MM.1S (cell line): ENCODE measurements at regions not wholly inside any gene's neighbourhood (a gene's known extent, or its start where the extent isn't known, plus 50 kb on each side); places are given as distances from the start of the nearest gene placed in this dataset.

ENCODE experiments used
- DNase-seq: peaks from one replicate; pipeline ENCODE4 v3.0.0-alpha.2; 2015
- H2AFZ ChIP-seq: fragments of 300-600 bp; sonication (generic); 2 replicates; pipeline ENCODE4 v1.6.0; 2016; ENCODE audit warnings: antibody characterized with exemption, low read length
- H3F3A ChIP-seq: fragments of 300-600 bp; sonication (generic); 2 replicates; pipeline ENCODE4 v1.6.1; 2016; ENCODE audit warnings: mild to moderate bottlenecking, antibody characterized with exemption, low read length, moderate library complexity, mixed read lengths; ENCODE audit not compliant: insufficient read depth
- H3K27ac ChIP-seq: fragments of 300-600 bp; sonication (generic); 2 replicates; pipeline ENCODE4 v1.5.1; 2016; ENCODE audit warnings: mild to moderate bottlenecking, low read length
- H3K27me3 ChIP-seq: fragments of 300-600 bp; sonication (generic); replicated peaks from 2 replicates; pipeline ENCODE4 v1.6.0; 2016; ENCODE audit warnings: low read length; ENCODE audit not compliant: insufficient read depth
- H3K36me3 ChIP-seq: fragments of 300-600 bp; sonication (generic); replicated peaks from 2 replicates; pipeline ENCODE4 v1.6.1; 2016; ENCODE audit warnings: mild to moderate bottlenecking, low read length, mixed read lengths; ENCODE audit not compliant: insufficient read depth
- H3K4me1 ChIP-seq: fragments of 300-600 bp; sonication (generic); 2 replicates; pipeline ENCODE4 v1.6.1; 2016; ENCODE audit warnings: low read length, mixed read lengths
- H3K4me2 ChIP-seq: fragments of 300-600 bp; sonication (generic); 2 replicates; pipeline ENCODE4 v1.6.0; 2016; ENCODE audit warnings: low read depth, low read length
- H3K4me3 ChIP-seq: fragments of 300-600 bp; sonication (generic); 2 replicates; pipeline ENCODE4 v1.5.1; 2016; ENCODE audit warnings: low read length, mixed read lengths
- H3K79me2 ChIP-seq: fragments of 300-600 bp; sonication (generic); 2 replicates; pipeline ENCODE4 v1.6.1; 2016; ENCODE audit warnings: mixed run types, low read length, mixed read lengths
- H3K9ac ChIP-seq: fragments of 300-600 bp; sonication (generic); 2 replicates; pipeline ENCODE4 v1.6.1; 2016; ENCODE audit warnings: low read length, mixed read lengths
- H3K9me2 ChIP-seq: fragments of 300-600 bp; sonication (generic); replicated peaks from 2 replicates; pipeline ENCODE4 v1.6.1; 2016; ENCODE audit warnings: mild to moderate bottlenecking, low read length, mixed read lengths; ENCODE audit not compliant: insufficient read depth
- H3K9me3 ChIP-seq: fragments of 300-600 bp; sonication (generic); replicated peaks from 2 replicates; pipeline ENCODE4 v1.6.1; 2016; ENCODE audit warnings: mild to moderate bottlenecking, low read length, mixed read lengths; ENCODE audit not compliant: insufficient read depth
- H4K20me1 ChIP-seq: fragments of 300-600 bp; sonication (generic); 2 replicates; pipeline ENCODE4 v1.6.1; 2016; ENCODE audit warnings: mild to moderate bottlenecking, low read length, moderate library complexity, mixed read lengths; ENCODE audit not compliant: insufficient read depth
- EZH2 ChIP-seq: fragments of 300-600 bp; sonication (generic); optimal IDR thresholded peaks from 2 replicates; pipeline ENCODE3; 2017; ENCODE audit warnings: low read depth, mild to moderate bottlenecking, antibody characterized with exemption, low read length, mixed read lengths
- EZH2phosphoT487 ChIP-seq: fragments of 300-600 bp; sonication (generic); IDR thresholded peaks from 2 replicates; pipeline ENCODE4 v1.6.1; 2018; ENCODE audit warnings: antibody characterized with exemption, low read length
- TF ChIP-seq, protein P1 (sequence below): fragments of 300-600 bp; sonication (generic); IDR thresholded peaks from 2 replicates; pipeline ENCODE4 v1.5.1; 2016; ENCODE audit warnings: antibody characterized with exemption, low read length, mixed read lengths

DNA sequence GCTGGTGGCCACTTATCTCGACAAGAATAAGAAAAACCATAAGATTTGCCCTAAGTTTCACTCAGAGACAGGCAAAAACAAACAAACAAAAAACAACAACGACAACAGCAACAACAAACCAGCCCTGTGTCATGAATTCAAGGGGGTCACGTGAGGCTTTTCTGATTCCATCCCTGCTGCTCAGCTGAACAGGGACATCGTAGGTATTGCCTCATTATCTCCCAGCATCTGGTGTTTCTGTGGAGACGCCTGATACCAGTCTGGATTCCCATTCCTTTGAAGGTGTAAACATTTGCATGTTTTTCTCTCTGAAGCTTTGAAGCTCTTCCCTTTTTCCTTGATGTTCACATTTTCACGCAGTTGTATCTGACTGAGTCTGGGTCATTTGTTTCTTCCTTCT, 117.4 kb downstream of the KCNF1 start:
- no peaks in the 10 kb centered on the region for H4K20me1 ChIP-seq
- H3K4me2 ChIP-seq = no peak overlapping the region
- H3K9ac ChIP-seq = no peak overlapping the region
- no peak overlapping the region for H3K4me3 ChIP-seq
- H3K4me1 ChIP-seq = no peaks in the 10 kb centered on the region
- no peak for DNase-seq
- H3K27ac ChIP-seq = no peak overlapping the region
- H3K9me2 ChIP-seq = no peaks in the 10 kb centered on the region
- no peaks in the 10 kb centered on the region for H3K9me3 ChIP-seq
- no peaks in the 10 kb centered on the region for H3K79me2 ChIP-seq
- no peaks in the 10 kb centered on the region for H3K36me3 ChIP-seq
- H2AFZ ChIP-seq = no peak overlapping the region
- no peaks in the 10 kb centered on the region for H3F3A ChIP-seq
- TF ChIP-seq, protein P1, sequence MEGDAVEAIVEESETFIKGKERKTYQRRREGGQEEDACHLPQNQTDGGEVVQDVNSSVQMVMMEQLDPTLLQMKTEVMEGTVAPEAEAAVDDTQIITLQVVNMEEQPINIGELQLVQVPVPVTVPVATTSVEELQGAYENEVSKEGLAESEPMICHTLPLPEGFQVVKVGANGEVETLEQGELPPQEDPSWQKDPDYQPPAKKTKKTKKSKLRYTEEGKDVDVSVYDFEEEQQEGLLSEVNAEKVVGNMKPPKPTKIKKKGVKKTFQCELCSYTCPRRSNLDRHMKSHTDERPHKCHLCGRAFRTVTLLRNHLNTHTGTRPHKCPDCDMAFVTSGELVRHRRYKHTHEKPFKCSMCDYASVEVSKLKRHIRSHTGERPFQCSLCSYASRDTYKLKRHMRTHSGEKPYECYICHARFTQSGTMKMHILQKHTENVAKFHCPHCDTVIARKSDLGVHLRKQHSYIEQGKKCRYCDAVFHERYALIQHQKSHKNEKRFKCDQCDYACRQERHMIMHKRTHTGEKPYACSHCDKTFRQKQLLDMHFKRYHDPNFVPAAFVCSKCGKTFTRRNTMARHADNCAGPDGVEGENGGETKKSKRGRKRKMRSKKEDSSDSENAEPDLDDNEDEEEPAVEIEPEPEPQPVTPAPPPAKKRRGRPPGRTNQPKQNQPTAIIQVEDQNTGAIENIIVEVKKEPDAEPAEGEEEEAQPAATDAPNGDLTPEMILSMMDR = no peak
- TF ChIP-seq EZH2phosphoT487 (no peak), EZH2 (no peak)
- no peaks in the 10 kb centered on the region for H3K27me3 ChIP-seq

DNA sequence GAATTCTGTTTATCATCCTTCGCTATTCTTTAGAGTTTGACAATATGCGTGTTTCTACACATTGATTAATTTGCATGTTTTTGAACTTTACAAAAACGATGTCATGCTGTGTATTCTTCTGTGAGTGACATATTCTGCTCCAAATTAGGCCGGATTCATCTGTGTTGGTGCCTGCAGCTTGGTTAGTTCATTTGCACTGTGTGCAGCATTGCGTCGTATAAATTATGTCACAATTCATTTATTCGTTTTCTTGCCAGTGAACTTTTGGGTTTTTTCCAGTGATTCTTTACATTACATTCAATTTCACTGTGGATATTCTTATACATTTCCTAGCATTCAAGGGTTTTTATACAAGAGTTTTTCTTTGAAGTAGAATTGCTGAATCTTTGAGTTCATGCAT, 118.3 kb downstream of the KCNF1 start:
- Histone ChIP-seq H3K79me2 (no peaks in the 10 kb centered on the region), H2AFZ (no peak overlapping the region), H4K20me1 (no peaks in the 10 kb centered on the region), H3K9me2 (no peaks in the 10 kb centered on the region), H3K4me3 (no peak overlapping the region), H3F3A (no peaks in the 10 kb centered on the region), H3K4me2 (no peak overlapping the region), H3K27me3 (no peaks in the 10 kb centered on the region), H3K27ac (no peak overlapping the region), H3K36me3 (no peaks in the 10 kb centered on the region), H3K9ac (no peak overlapping the region), H3K9me3 (no peaks in the 10 kb centered on the region), H3K4me1 (no peaks in the 10 kb centered on the region)
- DNase-seq = no peak
- TF ChIP-seq EZH2phosphoT487 (no peak), EZH2 (no peak)
- TF ChIP-seq, protein P1 = no peak

DNA sequence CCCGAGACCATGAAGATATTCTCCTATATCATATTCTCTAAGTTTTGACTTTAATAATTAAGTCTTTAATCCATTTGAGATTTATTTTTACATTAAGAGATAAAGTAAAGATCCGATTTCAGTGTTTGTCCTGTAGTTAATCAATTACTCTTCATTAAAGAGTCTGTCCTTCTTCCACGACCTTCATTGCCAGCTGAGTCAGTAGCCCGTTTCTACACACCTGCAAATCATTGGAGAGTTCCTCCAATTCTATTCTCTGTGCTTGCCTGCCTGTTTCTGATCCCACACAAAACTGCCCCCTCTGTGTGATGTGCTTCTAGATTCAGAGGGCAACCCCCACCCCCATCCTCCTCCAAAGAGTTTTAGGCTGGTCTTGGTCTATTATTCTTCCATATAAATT, 119.2 kb downstream of the KCNF1 start:
- no peaks in the 10 kb centered on the region for H3K27me3 ChIP-seq
- H3K36me3 ChIP-seq = no peaks in the 10 kb centered on the region
- H4K20me1 ChIP-seq = no peaks in the 10 kb centered on the region
- H3K4me2 ChIP-seq = no peak overlapping the region
- H3K4me3 ChIP-seq = no peak overlapping the region
- no peaks in the 10 kb centered on the region for H3F3A ChIP-seq
- H3K9ac ChIP-seq = no peak overlapping the region
- DNase-seq = no peak
- H3K79me2 ChIP-seq = no peaks in the 10 kb centered on the region
- H2AFZ ChIP-seq = no peak overlapping the region
- no peaks in the 10 kb centered on the region for H3K9me3 ChIP-seq
- no peak overlapping the region for H3K27ac ChIP-seq
- H3K4me1 ChIP-seq = no peaks in the 10 kb centered on the region
- H3K9me2 ChIP-seq = no peaks in the 10 kb centered on the region
- TF ChIP-seq, protein P1 = no peak
- TF ChIP-seq EZH2phosphoT487 (no peak), EZH2 (no peak)
